Activated CD8-positive, alpha-beta memory T cell treated with anti-CD3 and anti-CD28 coated beads, Interleukin-2, amount 50 U/mL, for 4 hours (primary cell): ENCODE measurements at regions not wholly inside any gene's neighbourhood (a gene's known extent, or its start where the extent isn't known, plus 50 kb on each side); places are given as distances from the start of the nearest gene placed in this dataset.
"Not testable (repeated sequence)": the region's sequence is repeated elsewhere in the genome, so short reads cannot be mapped to it uniquely, and the experiment has no call there.

Experiments used
- DNase-seq: peaks from one replicate; pipeline ENCODE4 v3.0.0-alpha.2; 2020

DNA sequence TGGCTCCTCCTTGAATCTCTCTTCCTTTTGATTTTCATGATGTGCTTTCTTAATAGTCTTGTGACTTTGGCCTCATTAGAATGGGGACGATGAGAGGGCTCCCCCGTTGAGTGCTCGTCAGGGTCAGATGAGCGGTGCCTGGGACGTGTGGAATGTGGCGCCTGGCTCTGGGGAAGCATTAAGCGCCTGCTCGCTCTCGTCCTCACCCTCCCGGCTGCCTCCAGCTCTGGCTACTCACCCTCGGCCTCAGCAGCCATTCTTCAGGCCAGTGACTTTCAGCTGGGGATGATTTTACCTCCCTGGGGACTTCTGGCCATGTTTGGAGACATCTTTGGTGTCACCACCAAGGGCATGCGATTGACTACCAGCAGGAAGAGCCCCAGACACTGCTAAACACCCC, 69.7 kb downstream of the RPS6KA4 start:
- no peak for DNase-seq

- no peak for DNase-seq
Observed at GRCh38 chr11:64429970-64430369, 71.0 kb downstream of the RPS6KA4 start.

DNA sequence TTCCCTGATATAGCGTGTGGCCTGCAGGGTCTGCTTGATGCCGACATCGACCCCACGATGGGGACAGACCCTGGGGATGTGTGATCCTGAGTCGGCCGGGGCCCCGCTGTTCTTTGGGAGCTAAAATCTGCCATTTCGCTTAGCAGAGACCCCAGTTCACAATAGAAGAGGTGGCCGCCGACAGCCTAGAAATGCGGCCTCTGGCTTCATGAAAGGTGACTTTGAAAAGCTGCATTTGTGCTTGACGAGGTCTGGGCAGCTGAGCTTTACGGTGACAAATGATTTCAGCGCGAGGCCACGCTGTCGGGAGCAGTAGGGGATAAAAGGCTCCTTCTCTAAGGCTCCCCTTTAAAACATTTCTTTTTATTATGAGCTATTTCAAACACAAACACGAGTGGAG, 71.7 kb downstream of the RPS6KA4 start:
- no peak for DNase-seq

DNA sequence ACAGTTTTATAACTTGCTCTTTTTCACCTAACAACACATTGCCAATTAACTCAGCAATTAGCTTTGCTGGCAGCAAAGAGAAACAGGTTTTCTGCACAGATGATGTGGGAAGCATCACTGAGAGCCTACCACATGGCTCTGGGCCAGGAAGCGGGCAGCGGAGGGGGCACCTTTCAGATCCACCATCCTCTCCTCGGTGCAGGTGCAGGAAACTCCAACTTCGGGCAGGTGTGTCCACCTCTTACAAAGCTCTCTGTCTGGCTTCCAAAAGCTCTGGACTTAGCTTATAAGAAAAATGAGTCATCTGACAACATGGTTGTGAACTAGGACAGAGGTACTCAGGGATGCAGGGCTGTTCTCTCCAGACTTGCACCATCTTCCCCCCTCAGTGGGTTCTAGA, 77.0 kb downstream of the RPS6KA4 start:
- DNase-seq, result no peak

- DNase-seq, result no peak
Observed at GRCh38 chr11:64437426-64437825, 78.5 kb downstream of the RPS6KA4 start.

DNA sequence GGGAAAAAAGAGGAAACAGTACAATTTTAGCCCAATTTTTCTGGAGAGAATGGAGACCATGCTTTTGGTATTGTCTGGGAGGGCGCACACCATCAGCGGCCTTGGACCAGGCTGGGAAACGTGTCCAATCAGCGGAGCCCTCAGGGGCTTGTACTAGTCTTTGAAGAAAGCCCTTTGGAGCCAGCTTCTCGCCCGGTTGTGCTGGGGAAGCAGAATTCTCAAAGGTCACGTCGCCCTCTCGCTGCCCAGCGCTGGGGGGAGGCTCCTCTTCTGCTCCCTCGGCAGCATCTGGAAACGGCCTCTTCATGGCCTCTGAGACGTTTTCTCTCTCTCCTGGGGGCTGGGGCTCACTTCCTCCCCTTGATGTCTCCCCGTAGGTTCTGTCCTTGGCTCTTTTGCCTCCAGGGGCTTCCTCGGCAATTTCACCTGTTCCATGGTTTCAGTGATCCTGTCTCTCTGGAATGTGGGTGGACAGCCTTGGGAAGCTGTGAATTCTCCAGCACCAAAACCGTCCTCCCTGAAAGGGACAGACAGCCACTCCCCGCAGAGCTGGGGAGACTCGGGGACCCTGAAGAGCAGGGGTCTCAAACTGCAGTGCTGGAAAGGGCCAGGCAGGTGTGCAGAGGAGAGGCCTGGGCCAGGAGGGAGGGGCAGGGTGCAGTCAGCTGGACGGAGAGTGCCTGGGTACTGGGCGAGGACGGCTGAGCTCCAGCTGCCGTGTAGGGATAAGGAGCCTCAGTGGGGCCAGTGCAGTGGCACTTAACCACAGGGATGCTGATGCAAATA, 80.2 kb downstream of the RPS6KA4 start:
- DNase-seq, result no peak

DNA sequence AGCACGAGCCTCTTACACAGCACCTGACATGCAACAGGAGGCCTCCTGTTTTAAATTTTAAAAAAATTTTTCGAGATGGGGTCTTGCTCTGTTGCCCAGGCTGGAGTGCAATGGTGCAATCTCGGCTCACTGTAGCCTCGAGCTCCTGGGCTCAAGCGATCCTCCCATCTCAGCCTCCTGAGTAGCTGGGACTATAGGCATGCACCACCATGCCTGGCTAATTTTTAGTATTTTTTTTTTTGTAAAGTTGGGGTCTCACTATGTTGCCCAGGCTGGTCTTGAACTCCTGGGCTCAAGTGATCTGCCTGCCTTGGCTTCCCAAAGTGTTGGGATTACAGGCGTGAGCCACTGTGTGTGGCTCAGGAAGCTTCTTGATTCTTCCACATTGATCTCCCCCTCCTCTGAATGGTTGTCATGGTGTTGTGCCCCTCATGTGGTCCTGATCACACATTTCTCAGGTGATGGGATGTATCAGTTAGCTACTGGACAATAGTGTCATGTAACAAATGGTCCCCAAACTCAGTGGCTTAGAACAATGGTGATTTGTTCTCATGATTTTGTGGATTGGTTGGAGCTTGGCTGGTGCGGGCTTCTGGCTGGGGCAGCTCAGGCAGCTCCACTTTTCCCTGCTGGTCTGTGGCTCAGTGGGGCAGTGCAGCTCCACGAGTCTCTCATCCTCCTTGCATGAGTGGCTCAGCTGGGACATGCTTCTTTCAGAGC, 81.0 kb downstream of the RPS6KA4 start:
- not testable (repeated sequence) for DNase-seq

DNA sequence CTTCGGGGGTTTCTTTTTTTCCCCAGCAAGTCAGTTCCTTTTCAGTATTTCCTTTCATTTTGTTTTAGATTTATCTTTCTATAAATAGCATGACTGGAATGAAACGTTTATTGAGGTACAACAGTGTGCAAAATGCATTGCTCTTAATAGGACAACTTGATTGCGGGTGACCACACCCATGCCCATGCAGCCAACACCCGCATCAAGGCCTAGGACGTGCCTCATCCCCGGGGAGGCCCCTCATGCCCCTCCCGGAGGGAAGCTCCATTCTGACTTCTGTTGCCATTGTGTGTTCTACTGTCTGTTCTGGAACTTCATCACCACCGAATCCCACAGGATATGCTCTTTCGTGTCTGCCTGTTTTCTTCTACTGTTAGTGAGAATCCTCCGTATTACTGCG, 82.2 kb downstream of the RPS6KA4 start:
- DNase-seq, result no peak

- no peak for DNase-seq
Observed at GRCh38 chr11:64443001-64443400, 84.0 kb downstream of the RPS6KA4 start.

- no peak for DNase-seq
Observed at GRCh38 chr11:64444838-64445441, 86.0 kb downstream of the RPS6KA4 start.

DNA sequence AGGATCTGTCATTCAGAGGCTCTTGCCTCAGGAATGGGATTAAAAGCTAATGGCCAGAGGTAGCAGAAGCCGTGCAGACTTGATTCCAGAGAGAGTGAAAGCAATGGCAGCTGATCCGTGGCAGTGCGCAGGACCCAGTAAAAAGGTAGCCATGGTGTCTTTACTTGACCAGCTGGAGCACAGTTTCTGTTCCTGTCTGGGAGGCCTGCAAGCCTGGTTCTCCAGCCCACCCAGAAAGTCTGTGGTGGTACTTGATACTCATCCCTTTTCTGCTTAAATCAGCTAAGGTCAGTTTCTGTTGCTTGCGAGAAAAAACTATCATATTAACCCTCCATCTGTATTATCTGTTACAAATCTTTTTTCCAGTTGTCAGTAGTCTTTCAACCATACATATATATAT, 86.7 kb downstream of the RPS6KA4 start:
- DNase-seq, result no peak

- no peak for DNase-seq
Observed at GRCh38 chr11:64447831-64448598, 89.1 kb downstream of the RPS6KA4 start.

DNA sequence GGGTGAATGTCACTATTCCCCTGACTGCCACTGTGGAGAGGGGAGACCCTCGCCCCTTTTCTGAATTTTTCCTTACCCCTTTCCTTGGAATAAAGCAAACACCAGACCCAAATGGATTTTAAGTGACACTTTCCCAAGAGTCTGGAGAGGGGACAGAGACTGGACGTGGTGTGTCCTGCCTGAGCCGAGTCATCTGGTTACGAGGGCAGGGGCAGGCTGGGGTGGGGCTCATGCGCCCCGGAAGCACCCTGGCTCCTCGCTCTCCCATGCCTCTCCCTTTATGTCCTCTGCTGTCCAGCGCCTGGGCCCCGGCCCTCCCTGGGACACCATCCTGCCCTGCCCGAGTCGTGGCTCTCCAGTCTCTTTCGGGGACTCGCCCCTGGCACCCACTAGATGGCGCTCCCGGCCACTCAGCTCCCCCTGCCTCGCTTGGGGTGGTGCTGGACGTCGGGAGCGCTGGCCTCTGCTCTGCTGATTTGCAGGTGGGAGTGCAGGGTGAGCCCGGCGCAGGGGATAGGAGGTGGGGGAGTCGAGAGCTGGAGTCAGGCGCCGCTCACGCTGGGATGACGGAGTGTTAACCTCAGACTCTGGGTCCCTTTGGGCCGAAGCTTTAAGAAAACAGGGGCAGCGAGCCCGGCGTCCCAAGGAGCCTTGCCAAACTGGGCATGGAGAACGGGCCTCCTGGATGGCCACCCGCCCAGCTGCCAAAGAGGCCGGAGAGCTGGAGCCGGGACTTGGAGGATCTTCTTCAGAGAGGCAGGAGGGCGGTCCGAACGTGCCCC, 89.8 kb downstream of the RPS6KA4 start:
- DNase-seq, result peak; percentile 72

- DNase-seq, result peak; percentile 73
Observed at GRCh38 chr11:64449381-64450167, 90.6 kb downstream of the RPS6KA4 start.

DNA sequence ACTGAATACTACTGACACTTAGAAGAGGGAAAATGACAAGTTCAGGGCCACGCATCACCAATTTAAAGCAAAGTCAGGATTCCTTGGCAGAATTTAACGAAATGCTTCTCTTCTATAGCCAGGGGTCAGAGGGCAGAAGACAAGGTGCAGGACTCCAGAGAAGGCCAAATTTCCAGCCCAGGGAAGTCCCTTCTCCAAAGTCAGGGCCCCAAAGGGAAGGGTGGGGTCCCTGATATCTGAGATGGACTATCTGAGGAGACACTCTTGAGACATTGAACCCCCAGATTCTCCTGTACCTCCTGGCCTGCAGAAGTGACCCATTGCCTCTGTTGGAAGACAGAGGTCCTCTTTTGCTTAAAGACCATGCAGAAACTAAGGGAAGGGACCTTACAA, 91.2 kb downstream of the RPS6KA4 start:
- DNase-seq, result no peak

DNA sequence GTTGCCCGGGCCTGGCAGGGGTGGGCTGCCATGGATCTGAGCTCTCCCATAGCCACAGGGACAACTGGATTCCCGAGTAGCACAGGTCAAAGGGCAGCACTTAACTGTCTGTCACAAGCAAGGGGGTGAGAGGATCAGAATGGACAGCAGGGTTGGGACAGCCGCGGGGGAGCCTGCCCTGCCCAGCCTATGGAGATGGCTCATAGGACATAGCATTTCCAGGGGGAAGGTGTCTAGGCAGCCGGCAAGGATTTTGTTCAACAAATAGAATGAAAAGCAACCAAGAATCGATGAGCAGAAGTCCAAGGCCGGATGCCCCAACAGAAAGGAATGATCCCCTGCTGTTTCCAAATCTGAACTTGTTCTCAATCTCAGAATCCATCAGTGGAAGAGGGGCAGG, 92.9 kb downstream of the RPS6KA4 start:
- no peak for DNase-seq

- DNase-seq, result no peak
Observed at GRCh38 chr11:64453466-64453865, 94.5 kb downstream of the RPS6KA4 start.

GRCh38 chr11:64455456-64456261, 96.7 kb downstream of the RPS6KA4 start:
- no peak for DNase-seq

DNA sequence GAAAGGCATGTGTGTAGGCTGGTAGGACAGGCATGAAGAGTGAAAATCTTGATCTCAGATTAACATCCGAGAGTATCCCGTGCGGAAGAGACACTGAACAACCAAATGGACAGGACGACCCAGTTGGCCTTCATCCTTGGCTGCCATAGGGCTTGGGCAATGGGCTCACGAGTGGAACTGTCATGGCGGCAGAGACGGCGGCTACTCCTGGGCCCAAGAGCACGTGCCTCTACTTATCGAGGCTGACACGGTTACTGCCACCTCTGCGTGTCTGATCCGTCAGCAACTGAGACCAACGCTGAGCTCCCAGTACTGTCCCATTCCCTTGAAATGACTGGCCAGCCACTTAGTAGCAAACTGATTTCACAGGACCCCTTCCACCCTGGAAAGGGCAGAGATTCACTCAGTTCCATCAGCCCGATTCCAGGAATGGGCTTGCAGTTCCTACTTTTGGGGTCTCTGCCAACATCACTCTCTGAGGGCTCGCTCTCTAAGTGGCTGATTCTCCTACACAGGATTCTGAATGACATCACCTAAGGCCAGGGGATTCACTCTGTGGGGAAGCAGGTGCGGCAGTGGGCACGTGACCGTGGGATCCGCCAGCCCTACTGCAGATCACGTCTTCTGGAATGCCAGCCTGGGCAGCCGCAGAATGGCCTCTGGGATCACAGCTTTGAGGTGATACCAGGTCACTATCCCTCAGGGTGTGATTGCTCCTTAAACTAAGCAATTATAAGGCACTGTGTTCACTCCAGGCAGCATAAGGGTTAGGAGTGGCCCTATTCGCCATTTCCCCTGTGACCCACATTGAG, 97.8 kb downstream of the RPS6KA4 start:
- no peak for DNase-seq
